ENCODE measurements at regions not wholly inside any gene's neighbourhood (a gene's known extent, or its start where the extent isn't known, plus 50 kb on each side); places are given as distances from the start of the nearest gene placed in this dataset.
A peak's percentile ranks its signal among the peaks of the same experiment; 100 is the strongest.
"Not testable (repeated sequence)": the region's sequence is repeated elsewhere in the genome, so short reads cannot be mapped to it uniquely, and the experiment has no call there.

- peak; percentile 56 to 59 for DNase-seq (ENCODE audit: low read depth in 2 of 2)
These were observed 900.0 kb upstream of the GOT2 start for GRCh38 chr16:59634004-59634579.

GRCh38 chr16:59632276-59632855 lies 898.2 kb upstream of the GOT2 start:
- DNase-seq (ENCODE audit: low read depth in 2 of 2) = no peak

- DNase-seq (ENCODE audit: low read depth in 2 of 2) = not testable (repeated sequence)
These were observed 890.3 kb upstream of the GOT2 start for GRCh38 chr16:59624381-59624780.

- no peak for DNase-seq (ENCODE audit: low read depth in 2 of 2)
These were observed 880.5 kb upstream of the GOT2 start for GRCh38 chr16:59614466-59615240.

GRCh38 chr16:59612910-59613620 lies 878.9 kb upstream of the GOT2 start:
- DNase-seq (ENCODE audit: low read depth in 2 of 2) = not testable (repeated sequence)

GRCh38 chr16:59612094-59612493 lies 878.0 kb upstream of the GOT2 start:
- no peak for DNase-seq (ENCODE audit: low read depth in 2 of 2)

GRCh38 chr16:59611556-59611955 lies 877.4 kb upstream of the GOT2 start:
- no peak for DNase-seq (ENCODE audit: low read depth in 2 of 2)

- no peak for DNase-seq (ENCODE audit: low read depth in 2 of 2)
These were observed 871.6 kb upstream of the GOT2 start for GRCh38 chr16:59605706-59606105.

- peak; percentile 9 to 14 for DNase-seq (ENCODE audit: low read depth in 2 of 2)
These were observed 870.2 kb upstream of the GOT2 start for GRCh38 chr16:59604354-59604753.

- DNase-seq (ENCODE audit: low read depth in 2 of 2) = no peak
These were observed 867.3 kb upstream of the GOT2 start for GRCh38 chr16:59601452-59601851.

- no peak for DNase-seq (ENCODE audit: low read depth in 2 of 2)
These were observed 863.2 kb upstream of the GOT2 start for GRCh38 chr16:59597269-59597668.

GRCh38 chr16:59596693-59597092 lies 862.6 kb upstream of the GOT2 start:
- DNase-seq (ENCODE audit: low read depth in 2 of 2) = no peak

- DNase-seq (ENCODE audit: low read depth in 2 of 2) = peak; percentile 92 to 94
These were observed 859.1 kb upstream of the GOT2 start for GRCh38 chr16:59593194-59593661.

GRCh38 chr16:59591480-59591879 lies 857.4 kb upstream of the GOT2 start:
- DNase-seq (ENCODE audit: low read depth in 2 of 2) = no peak

GRCh38 chr16:59590845-59591244 lies 856.7 kb upstream of the GOT2 start:
- DNase-seq (ENCODE audit: low read depth in 2 of 2) = no peak

GRCh38 chr16:59586331-59586730 lies 852.2 kb upstream of the GOT2 start:
- DNase-seq (ENCODE audit: low read depth in 2 of 2) = no peak

GRCh38 chr16:59574296-59574695 lies 840.2 kb upstream of the GOT2 start:
- DNase-seq (ENCODE audit: low read depth in 2 of 2) = no peak

GRCh38 chr16:59573528-59574271 lies 839.6 kb upstream of the GOT2 start:
- DNase-seq (ENCODE audit: low read depth in 2 of 2) = peak; percentile 79 to 80

- DNase-seq (ENCODE audit: low read depth in 2 of 2) = no peak
These were observed 833.4 kb upstream of the GOT2 start for GRCh38 chr16:59567496-59567895.

- no peak for DNase-seq (ENCODE audit: low read depth in 2 of 2)
These were observed 832.3 kb upstream of the GOT2 start for GRCh38 chr16:59566446-59566845.

- no peak for DNase-seq (ENCODE audit: low read depth in 2 of 2)
These were observed 824.6 kb upstream of the GOT2 start for GRCh38 chr16:59558679-59559078.

GRCh38 chr16:59552164-59552563 lies 818.0 kb upstream of the GOT2 start:
- no peak for DNase-seq (ENCODE audit: low read depth in 2 of 2)

Data from fibroblast of skin of left biceps (primary cell).